AG10803 (cell line): ENCODE measurements at regions not wholly inside any gene's neighbourhood (a gene's known extent, or its start where the extent isn't known, plus 50 kb on each side); places are given as distances from the start of the nearest gene placed in this dataset.
A peak's percentile ranks its signal among the peaks of the same experiment; 100 is the strongest.

Source experiments
- DNase-seq: peaks from one replicate; pipeline ENCODE4 v3.0.0; 2010; ENCODE audit warnings: low read depth
- H3K4me3 ChIP-seq: 2 replicates; pipeline ENCODE4 v1.5.1; 2011; ENCODE audit warnings: mild to moderate bottlenecking, low read length, control low read depth
- TF ChIP-seq, protein P1 (sequence below): conservative IDR thresholded peaks from 2 replicates; pipeline ENCODE4 v1.5.1; 2011; ENCODE audit warnings: mild to moderate bottlenecking, low read length, control low read depth, inconsistent platforms

DNA sequence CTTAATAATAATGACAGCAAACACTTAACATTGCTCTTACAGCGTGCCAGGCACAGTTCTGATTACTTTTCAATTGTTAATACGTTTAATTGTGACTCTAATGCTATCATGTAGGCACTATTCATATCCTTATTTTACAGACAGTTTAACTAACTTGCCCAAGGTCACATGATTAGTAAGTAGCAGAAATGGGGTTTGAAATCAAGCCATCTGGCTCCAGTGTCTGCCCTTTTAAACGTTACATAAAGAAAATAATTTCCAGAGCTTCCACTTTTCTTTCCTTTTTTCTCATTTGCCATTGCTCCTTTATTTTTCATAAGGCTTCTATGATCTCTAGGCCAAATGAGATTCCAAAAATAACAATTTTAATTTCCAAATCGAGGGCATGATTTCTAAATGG, 50.6 kb upstream of the IKZF2 start:
- no peak overlapping the region for H3K4me3 ChIP-seq
- peak; percentile 31 for DNase-seq
- TF ChIP-seq, protein P1, sequence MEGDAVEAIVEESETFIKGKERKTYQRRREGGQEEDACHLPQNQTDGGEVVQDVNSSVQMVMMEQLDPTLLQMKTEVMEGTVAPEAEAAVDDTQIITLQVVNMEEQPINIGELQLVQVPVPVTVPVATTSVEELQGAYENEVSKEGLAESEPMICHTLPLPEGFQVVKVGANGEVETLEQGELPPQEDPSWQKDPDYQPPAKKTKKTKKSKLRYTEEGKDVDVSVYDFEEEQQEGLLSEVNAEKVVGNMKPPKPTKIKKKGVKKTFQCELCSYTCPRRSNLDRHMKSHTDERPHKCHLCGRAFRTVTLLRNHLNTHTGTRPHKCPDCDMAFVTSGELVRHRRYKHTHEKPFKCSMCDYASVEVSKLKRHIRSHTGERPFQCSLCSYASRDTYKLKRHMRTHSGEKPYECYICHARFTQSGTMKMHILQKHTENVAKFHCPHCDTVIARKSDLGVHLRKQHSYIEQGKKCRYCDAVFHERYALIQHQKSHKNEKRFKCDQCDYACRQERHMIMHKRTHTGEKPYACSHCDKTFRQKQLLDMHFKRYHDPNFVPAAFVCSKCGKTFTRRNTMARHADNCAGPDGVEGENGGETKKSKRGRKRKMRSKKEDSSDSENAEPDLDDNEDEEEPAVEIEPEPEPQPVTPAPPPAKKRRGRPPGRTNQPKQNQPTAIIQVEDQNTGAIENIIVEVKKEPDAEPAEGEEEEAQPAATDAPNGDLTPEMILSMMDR, result no peak

GRCh38 chr2:213205944-213206343, 54.5 kb upstream of the IKZF2 start:
- H3K4me3 ChIP-seq, result no peak overlapping the region
- TF ChIP-seq, protein P1, result no peak
- DNase-seq, result no peak

GRCh38 chr2:213213186-213213585, 61.8 kb upstream of the IKZF2 start:
- no peak overlapping the region for H3K4me3 ChIP-seq
- TF ChIP-seq, protein P1, result no peak
- no peak for DNase-seq

DNA sequence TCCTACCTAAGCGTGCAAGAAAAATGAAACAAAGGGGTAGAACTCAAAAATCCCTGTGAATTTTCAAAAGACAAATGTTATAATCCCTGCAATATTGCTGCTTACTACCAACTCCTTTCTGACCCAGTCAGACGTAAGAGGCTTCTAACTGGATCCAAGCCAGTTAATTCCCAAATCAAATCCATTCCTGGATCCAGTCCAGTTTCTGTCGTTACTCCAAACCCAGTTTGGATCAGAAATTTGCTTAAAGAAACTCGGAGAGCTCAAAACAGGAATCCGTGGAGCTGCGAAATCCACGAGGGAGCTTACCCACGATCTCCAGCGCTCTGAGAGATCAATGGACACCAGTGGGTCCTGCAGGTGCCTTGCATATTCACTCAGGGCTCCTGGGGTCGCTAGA, 62.8 kb upstream of the IKZF2 start:
- no peak overlapping the region for H3K4me3 ChIP-seq
- TF ChIP-seq, protein P1, result no peak
- no peak for DNase-seq

DNA sequence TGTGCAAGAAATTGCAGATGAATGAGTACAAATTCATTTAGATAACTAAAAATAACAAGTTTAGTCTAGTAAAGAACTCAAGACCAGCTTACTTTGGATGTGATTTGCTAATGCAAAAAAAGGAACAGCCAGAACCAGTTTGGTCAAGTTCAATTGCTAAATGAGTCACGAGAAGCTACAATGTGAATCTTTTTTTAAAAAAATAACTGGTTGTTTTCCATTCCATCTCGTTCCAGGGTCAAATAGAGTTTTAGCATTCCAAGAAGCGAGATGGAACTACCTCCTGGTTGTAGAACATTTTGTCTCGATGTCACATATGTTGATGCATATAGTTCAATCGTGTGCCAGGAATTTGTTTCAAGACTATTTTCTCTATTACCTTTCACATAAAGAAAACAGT, 65.0 kb upstream of the IKZF2 start:
- H3K4me3 ChIP-seq, result no peak overlapping the region
- peak; percentile 23 for DNase-seq
- TF ChIP-seq, protein P1, result no peak

DNA sequence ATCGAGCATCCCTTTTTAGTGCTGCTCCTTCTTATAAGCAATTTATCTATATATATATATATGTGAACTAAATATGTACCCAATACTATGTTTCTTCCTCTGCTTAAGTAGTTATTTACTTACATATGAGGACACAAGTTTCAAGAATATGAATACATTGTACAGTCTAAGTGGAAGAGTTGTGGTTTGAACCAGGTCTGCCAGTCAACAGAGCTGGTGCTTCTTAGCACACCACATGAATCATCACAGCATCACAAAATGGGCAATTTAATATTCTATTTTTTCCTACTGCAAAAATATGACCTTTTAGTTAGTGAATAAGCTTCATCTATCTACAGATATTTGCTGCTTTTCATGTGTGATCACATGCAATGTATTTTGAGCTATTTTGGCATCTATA, 64.4 kb upstream of the SPAG16 start:
- TF ChIP-seq, protein P1, result no peak
- no peak overlapping the region for H3K4me3 ChIP-seq
- DNase-seq, result no peak

DNA sequence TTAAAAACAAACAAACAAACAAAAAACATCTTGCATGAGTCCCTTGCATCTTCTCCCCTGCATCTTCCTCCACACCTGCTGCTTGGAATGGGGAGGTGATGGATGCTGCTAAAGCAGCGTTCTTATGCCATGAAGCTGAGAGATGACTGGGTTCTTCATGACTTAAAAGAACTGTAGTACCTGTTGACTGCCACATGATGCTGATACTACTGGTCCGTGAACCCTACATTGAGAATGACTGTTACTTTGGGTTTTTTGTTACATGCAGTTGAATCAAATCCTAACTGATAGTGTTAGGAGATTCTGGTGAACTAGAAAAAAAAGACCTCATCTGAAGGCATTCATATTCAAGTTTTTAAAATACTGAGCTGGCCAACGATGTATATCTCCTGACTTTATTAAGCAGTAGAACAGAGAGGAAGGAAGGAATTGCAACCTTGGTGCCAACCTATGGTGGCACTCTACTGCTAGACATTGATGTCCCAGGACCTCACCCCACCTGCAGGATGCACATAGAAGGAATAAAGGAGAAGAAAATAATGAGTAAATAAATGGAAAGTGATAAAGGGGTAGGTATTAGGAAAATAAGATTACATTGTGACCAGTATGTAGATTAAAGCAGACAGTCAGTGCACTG, 63.2 kb upstream of the SPAG16 start:
- TF ChIP-seq, protein P1, result no peak

More for the DNA sequence above, 63.2 kb upstream of the SPAG16 start:
- no peak overlapping the region for H3K4me3 ChIP-seq
- no peak for DNase-seq
